CD4-positive, alpha-beta memory T cell (primary cell): ENCODE measurements at regions not wholly inside any gene's neighbourhood (a gene's known extent, or its start where the extent isn't known, plus 50 kb on each side); places are given as distances from the start of the nearest gene placed in this dataset.
A peak's percentile ranks its signal among the peaks of the same experiment; 100 is the strongest.

Experiments used
- CTCF ChIA-PET: fragments of 350-600 bp; sonication (Branson Sonifier 250); formaldehyde crosslinking; loops from one replicate; lab custom pipeline; 2021; ENCODE audit warnings: inconsistent platforms; ENCODE audit not compliant: partially characterized antibody; lab: Charles Lee
- POLR2A ChIA-PET: fragments of 350-600 bp; sonication (Branson Sonifier 250); formaldehyde crosslinking; loops from one replicate; lab custom pipeline; 2021; ENCODE audit not compliant: partially characterized antibody; lab: Charles Lee
- DNase-seq, 5 donors: peaks; one replicate each; pipeline versions ENCODE4 v3.0.0 to v3.0.0-alpha.2; 2020 to 2022; ENCODE audit warnings: mixed read lengths in 1 of 5
- H3K27ac ChIP-seq: one replicate; pipeline ENCODE4 v1.7.0; 2013; ENCODE audit warnings: low read depth, low read length
- H3K27me3 ChIP-seq: 2 replicates; pipeline ENCODE4 v1.7.0; 2013; ENCODE audit warnings: mild to moderate bottlenecking, low read length, moderate library complexity; ENCODE audit not compliant: insufficient read depth
- H3K36me3 ChIP-seq: 2 replicates; pipeline ENCODE4 v1.7.0; 2013; ENCODE audit warnings: mild to moderate bottlenecking, low read length, moderate library complexity; ENCODE audit not compliant: insufficient read depth
- H3K4me1 ChIP-seq: 2 replicates; pipeline ENCODE4 v1.7.0; 2013; ENCODE audit warnings: mild to moderate bottlenecking, low read length, moderate library complexity; ENCODE audit not compliant: insufficient read depth
- H3K4me3 ChIP-seq, 2 donors: one replicate each; pipeline ENCODE4 v1.7.0; 2013; ENCODE audit warnings: low read length in 2 of 2, mild to moderate bottlenecking in 1 of 2
- H3K9me3 ChIP-seq, 2 donors: one replicate each; pipeline ENCODE4 v1.7.0; 2013; ENCODE audit warnings: low read length in 2 of 2, control low read depth in 1 of 2; ENCODE audit not compliant: control insufficient read depth in 1 of 2
- H3K27ac Mint-ChIP-seq, 7 donors: one replicate each; pipeline ENCODE4 v1.8.0; 2020 to 2021; ENCODE audit warnings: mixed read lengths in 7 of 7, mild to moderate bottlenecking in 6 of 7, inconsistent platforms in 3 of 7, moderate library complexity in 3 of 7
- H3K27me3 Mint-ChIP-seq, 2 donors: one replicate each; pipeline ENCODE4 v1.8.0; 2020 to 2021; ENCODE audit warnings: mixed read lengths in 2 of 2
- H3K36me3 Mint-ChIP-seq, 2 donors: one replicate each; pipeline ENCODE4 v1.8.0; 2020 to 2021; ENCODE audit warnings: mixed read lengths in 2 of 2, inconsistent platforms in 1 of 2, mild to moderate bottlenecking in 1 of 2
- H3K4me1 Mint-ChIP-seq, 4 donors: one replicate each; pipeline ENCODE4 v1.8.0; 2020 to 2021; ENCODE audit warnings: mixed read lengths in 4 of 4, mild to moderate bottlenecking in 1 of 4
- H3K4me3 Mint-ChIP-seq, 8 donors: one replicate each; pipeline ENCODE4 v1.8.0; 2020 to 2021; ENCODE audit warnings: mixed read lengths in 8 of 8, mild to moderate bottlenecking in 7 of 8, moderate library complexity in 6 of 8, inconsistent platforms in 3 of 8
- H3K9me3 Mint-ChIP-seq, 8 donors: one replicate each; pipeline ENCODE4 v1.8.0; 2020 to 2021; ENCODE audit warnings: mixed read lengths in 8 of 8, mild to moderate bottlenecking in 5 of 8, inconsistent platforms in 3 of 8, moderate library complexity in 1 of 8
- intact Hi-C: fragments of 100-400 bp; cut with micrococcal nuclease; formaldehyde crosslinking; loops from one replicate; pipeline ENCODE4 v1.15.1; 2023

GRCh38 chr15:29952225-29952624 lies 130.0 kb upstream of the TJP1 start:
- Mint-ChIP-seq H3K4me3 (no peak overlapping the region), H3K27me3 (no peaks in the 10 kb centered on the region)

GRCh38 chr15:29945943-29946596 lies 123.8 kb upstream of the TJP1 start:
- DNase-seq: no peak
- no peaks in the 10 kb centered on the region for H3K4me1 ChIP-seq
- no peak overlapping the region for H3K4me3 ChIP-seq
- H3K4me1 Mint-ChIP-seq: no peaks in the 10 kb centered on the region
- peaks cover 0 to 2% (median 0%) of the 10 kb centered on the region in 8 donors for H3K9me3 Mint-ChIP-seq
- no peaks in the 10 kb centered on the region for H3K36me3 Mint-ChIP-seq
- no peaks in the 10 kb centered on the region for H3K36me3 ChIP-seq
- CTCF ChIA-PET: no interaction called here
- POLR2A ChIA-PET: no interaction called here
- H3K9me3 ChIP-seq: no peaks in the 10 kb centered on the region
- no peak overlapping the region for H3K4me3 Mint-ChIP-seq
- intact Hi-C loops: no loop called here
- peaks cover 3 to 4% of the 10 kb centered on the region in 2 donors for H3K27me3 Mint-ChIP-seq
- H3K27me3 ChIP-seq: no peaks in the 10 kb centered on the region
- H3K27ac Mint-ChIP-seq: no peak overlapping the region
- H3K27ac ChIP-seq: no peak overlapping the region

More at GRCh38 chr15:29952225-29952624, 130.0 kb upstream of the TJP1 start:
- H3K27me3 ChIP-seq: no peaks in the 10 kb centered on the region
- ChIA-PET POLR2A (no interaction called here), CTCF (no interaction called here)
- no peaks in the 10 kb centered on the region for H3K36me3 ChIP-seq
- no peaks in the 10 kb centered on the region for H3K4me1 Mint-ChIP-seq
- H3K9me3 ChIP-seq: no peaks in the 10 kb centered on the region
- no peak overlapping the region for H3K27ac ChIP-seq
- intact Hi-C loops: no loop called here
- H3K27ac Mint-ChIP-seq: no peak overlapping the region
- DNase-seq: no peak
- peaks cover 0 to 2% (median 0%) of the 10 kb centered on the region in 8 donors for H3K9me3 Mint-ChIP-seq
- H3K4me1 ChIP-seq: no peaks in the 10 kb centered on the region
- H3K4me3 ChIP-seq: no peak overlapping the region
- H3K36me3 Mint-ChIP-seq: no peaks in the 10 kb centered on the region

GRCh38 chr15:29944925-29945324 lies 122.7 kb upstream of the TJP1 start:
- no peak overlapping the region for H3K27ac Mint-ChIP-seq
- intact Hi-C loops: no loop called here
- ChIA-PET CTCF (no interaction called here), POLR2A (no interaction called here)
- Histone ChIP-seq H3K4me1 (no peaks in the 10 kb centered on the region), H3K27me3 (no peaks in the 10 kb centered on the region), H3K4me3 (no peak overlapping the region), H3K27ac (no peak overlapping the region), H3K36me3 (no peaks in the 10 kb centered on the region), H3K9me3 (no peaks in the 10 kb centered on the region)
- peaks cover 3 to 4% of the 10 kb centered on the region in 2 donors for H3K27me3 Mint-ChIP-seq
- peaks cover 0 to 1% (median 0%) of the 10 kb centered on the region in 8 donors for H3K9me3 Mint-ChIP-seq
- no peak overlapping the region for H3K4me3 Mint-ChIP-seq
- no peaks in the 10 kb centered on the region for H3K36me3 Mint-ChIP-seq
- DNase-seq: no peak
- no peaks in the 10 kb centered on the region for H3K4me1 Mint-ChIP-seq

- Histone ChIP-seq H3K27ac (no peak overlapping the region), H3K27me3 (no peaks in the 10 kb centered on the region), H3K4me1 (no peaks in the 10 kb centered on the region), H3K9me3 (no peaks in the 10 kb centered on the region), H3K4me3 (no peak overlapping the region), H3K36me3 (no peaks in the 10 kb centered on the region)
- Mint-ChIP-seq H3K9me3 (peaks cover 0 to 1% (median 0%) of the 10 kb centered on the region in 8 donors), H3K4me1 (no peaks in the 10 kb centered on the region), H3K4me3 (no peak overlapping the region), H3K27ac (no peak overlapping the region), H3K27me3 (peaks cover 3 to 4% of the 10 kb centered on the region in 2 donors), H3K36me3 (no peaks in the 10 kb centered on the region)
- DNase-seq: no peak
- ChIA-PET CTCF (no interaction called here), POLR2A (no interaction called here)
- intact Hi-C loops: no loop called here
Observed at GRCh38 chr15:29942548-29942947, 120.3 kb upstream of the TJP1 start.

GRCh38 chr15:29942143-29942542 lies 119.9 kb upstream of the TJP1 start:
- intact Hi-C loops: no loop called here
- Histone ChIP-seq H3K27me3 (no peaks in the 10 kb centered on the region), H3K27ac (no peak overlapping the region), H3K36me3 (no peaks in the 10 kb centered on the region), H3K9me3 (no peaks in the 10 kb centered on the region), H3K4me3 (no peak overlapping the region), H3K4me1 (no peaks in the 10 kb centered on the region)
- H3K9me3 Mint-ChIP-seq: peaks cover 0 to 1% (median 0%) of the 10 kb centered on the region in 8 donors
- no peaks in the 10 kb centered on the region for H3K4me1 Mint-ChIP-seq
- ChIA-PET CTCF (no interaction called here), POLR2A (no interaction called here)
- DNase-seq: no peak
- H3K36me3 Mint-ChIP-seq: no peaks in the 10 kb centered on the region
- H3K27me3 Mint-ChIP-seq: peaks cover 3 to 4% of the 10 kb centered on the region in 2 donors
- H3K4me3 Mint-ChIP-seq: no peak overlapping the region
- H3K27ac Mint-ChIP-seq: no peak overlapping the region

GRCh38 chr15:29939404-29939803 lies 117.1 kb upstream of the TJP1 start:
- H3K4me1 Mint-ChIP-seq: no peaks in the 10 kb centered on the region
- Histone ChIP-seq H3K4me3 (no peak overlapping the region), H3K27me3 (no peaks in the 10 kb centered on the region), H3K36me3 (no peaks in the 10 kb centered on the region), H3K4me1 (no peaks in the 10 kb centered on the region), H3K9me3 (no peaks in the 10 kb centered on the region), H3K27ac (no peak overlapping the region)
- peaks cover 5 to 11% of the 10 kb centered on the region in 2 donors for H3K27me3 Mint-ChIP-seq
- POLR2A ChIA-PET: no interaction called here
- intact Hi-C loops: no loop called here
- H3K27ac Mint-ChIP-seq: no peak overlapping the region
- no peak for DNase-seq
- peaks cover 0 to 1% (median 0%) of the 10 kb centered on the region in 8 donors for H3K9me3 Mint-ChIP-seq
- H3K36me3 Mint-ChIP-seq: no peaks in the 10 kb centered on the region
- CTCF ChIA-PET: no interaction called here
- H3K4me3 Mint-ChIP-seq: peak overlapping the region in 1 of 8 donors; percentile 12

GRCh38 chr15:29938361-29939335 lies 116.4 kb upstream of the TJP1 start:
- no peak overlapping the region for H3K27ac Mint-ChIP-seq
- H3K9me3 Mint-ChIP-seq: peaks cover 0 to 1% (median 0%) of the 10 kb centered on the region in 8 donors
- ChIA-PET POLR2A (no interaction called here), CTCF (no interaction called here)
- intact Hi-C loops: no loop called here
- H3K27ac ChIP-seq: no peak overlapping the region
- H3K36me3 Mint-ChIP-seq: no peaks in the 10 kb centered on the region
- DNase-seq: no peak
- peaks cover 5 to 11% of the 10 kb centered on the region in 2 donors for H3K27me3 Mint-ChIP-seq
- H3K4me3 Mint-ChIP-seq: no peak overlapping the region
- no peaks in the 10 kb centered on the region for H3K27me3 ChIP-seq
- H3K9me3 ChIP-seq: no peaks in the 10 kb centered on the region
- H3K4me3 ChIP-seq: no peak overlapping the region
- no peaks in the 10 kb centered on the region for H3K36me3 ChIP-seq
- H3K4me1 ChIP-seq: no peaks in the 10 kb centered on the region
- H3K4me1 Mint-ChIP-seq: no peaks in the 10 kb centered on the region
